ENCODE measurements at regions not wholly inside any gene's neighbourhood (a gene's known extent, or its start where the extent isn't known, plus 50 kb on each side); places are given as distances from the start of the nearest gene placed in this dataset.

- no peak for TF ChIP-seq REST (IDR thresholded peaks at IDR 0.05; ENCODE audit: low read depth)
- TF ChIP-seq POLR2AphosphoS5 (IDR thresholded peaks at IDR 0.05; ENCODE audit: low read depth, low read length), result no peak
- no peak for TF ChIP-seq CTCF (IDR thresholded peaks at IDR 0.05 in 2 of 3, conservative IDR thresholded peaks at IDR 0.05 in 1 of 3; ENCODE audit: borderline replicate concordance in 1 of 3, insufficient read depth in 1 of 3, low read depth in 2 of 3, low read length in 2 of 3)
- TF ChIP-seq SIN3A (IDR thresholded peaks at IDR 0.05; ENCODE audit: low read depth), result no peak
- no peak for TF ChIP-seq SRF (IDR thresholded peaks at IDR 0.05; ENCODE audit: low read depth)
- no peak for TF ChIP-seq EZH2phosphoT487 (IDR thresholded peaks at IDR 0.05; ENCODE audit: borderline replicate concordance)
- TF ChIP-seq EZH2 (IDR thresholded peaks at IDR 0.05), result no peak
Measured at GRCh38 chr16:8099586-8099985, 490.7 kb downstream of the TMEM114 start.

All from HCT116 (cell line).